A673 (cell line): ENCODE measurements at regions not wholly inside any gene's neighbourhood (a gene's known extent, or its start where the extent isn't known, plus 50 kb on each side); places are given as distances from the start of the nearest gene placed in this dataset.
"Not testable (repeated sequence)": the region's sequence is repeated elsewhere in the genome, so short reads cannot be mapped to it uniquely, and the experiment has no call there.

Experiments used
- BruUV-seq: library from RNA; stranded (reverse); fragments of 400-500 nt; replicated peaks from 2 replicates; lab custom pipeline; 2021; lab: Mats Ljungman, UMichigan
- CTCF ChIA-PET: fragments of 300-600 bp; sonication (Branson Sonifier 250); formaldehyde crosslinking; loops from one replicate; lab custom pipeline; 2022; ENCODE audit warnings: antibody characterized with exemption; lab: Charles Lee
- POLR2A ChIA-PET: fragments of 300-600 bp; sonication (Branson Sonifier 250); formaldehyde crosslinking; loops from one replicate; lab custom pipeline; 2022; ENCODE audit warnings: antibody characterized with exemption; ENCODE audit not compliant: low non-redundant PET; lab: Charles Lee
- DNase-seq: peaks from one replicate; pipeline ENCODE4 v3.0.0-alpha.2; 2015; ENCODE audit warnings: low spot score
- H3K27ac ChIP-seq: fragments of 200-600 bp; sonication (generic); 2 replicates; pipeline ENCODE4 v1.5.1; 2016; ENCODE audit warnings: mixed run types, low read depth, mild to moderate bottlenecking, mixed read lengths, antibody characterized with exemption, low read length; ENCODE audit not compliant: poor library complexity, severe bottlenecking
- H3K27me3 ChIP-seq: fragments of 200-600 bp; sonication (generic); replicated peaks from 2 replicates; pipeline ENCODE4 v1.6.1; 2017; ENCODE audit warnings: mixed run types, low read depth, mild to moderate bottlenecking, mixed read lengths, antibody characterized with exemption, low read length; ENCODE audit not compliant: insufficient read depth, poor library complexity
- H3K36me3 ChIP-seq: fragments of 200-600 bp; sonication (generic); 2 replicates; pipeline ENCODE4 v1.6.1; 2016; ENCODE audit warnings: mixed run types, mild to moderate bottlenecking, mixed read lengths, antibody characterized with exemption, low read length; ENCODE audit not compliant: insufficient read depth, poor library complexity, severe bottlenecking
- H3K4me1 ChIP-seq: fragments of 200-600 bp; sonication (generic); 2 replicates; pipeline ENCODE4 v1.6.1; 2017; ENCODE audit warnings: mixed run types, mild to moderate bottlenecking, mixed read lengths, antibody characterized with exemption, low read length; ENCODE audit not compliant: insufficient read depth, poor library complexity, severe bottlenecking
- H3K4me3 ChIP-seq: fragments of 200-600 bp; sonication (generic); 2 replicates; pipeline ENCODE4 v1.5.1; 2016; ENCODE audit warnings: low read depth, mixed run types, mild to moderate bottlenecking, mixed read lengths, low read length; ENCODE audit not compliant: poor library complexity, severe bottlenecking
- H3K9me3 ChIP-seq: fragments of 200-600 bp; sonication (generic); 2 replicates; pipeline ENCODE4 v1.6.1; 2016; ENCODE audit warnings: mixed run types, low read depth, mild to moderate bottlenecking, mixed read lengths, antibody characterized with exemption, low read length; ENCODE audit not compliant: poor library complexity, severe bottlenecking
- EZH2 ChIP-seq: fragments of 200-600 bp; sonication (generic); IDR thresholded peaks from 2 replicates; pipeline ENCODE4 v1.6.1; 2017; ENCODE audit warnings: borderline replicate concordance, low read depth, mild to moderate bottlenecking, mixed read lengths, antibody characterized with exemption, low read length; ENCODE audit not compliant: poor library complexity, severe bottlenecking
- intact Hi-C: fragments of 100-400 bp; cut with micrococcal nuclease; formaldehyde crosslinking; loops from one replicate; pipeline ENCODE4 v1.10.0; 2022; ENCODE audit not compliant: unreplicated experiment
- TF ChIP-seq, protein P1 (sequence below): fragments of 300-800, 200-600 bp; sonication (generic); conservative IDR thresholded peaks from 2 replicates; pipeline ENCODE4 v1.5.1; 2017; ENCODE audit warnings: low read depth, mild to moderate bottlenecking, antibody characterized with exemption, low read length, moderate library complexity, mixed read lengths

- Histone ChIP-seq H3K36me3 (no peaks in the 10 kb centered on the region), H3K27ac (no peak overlapping the region), H3K27me3 (peaks cover 7% of the 10 kb centered on the region), H3K4me3 (no peak overlapping the region), H3K9me3 (no peaks in the 10 kb centered on the region), H3K4me1 (no peaks in the 10 kb centered on the region)
- ChIA-PET POLR2A (interaction anchor here (0.7 kb wide), 1 partner anchor 19 kb away, joined by 3 read pairs; no protein-coding TSS in a partner anchor), CTCF (no interaction called here)
- TF ChIP-seq, protein P1, sequence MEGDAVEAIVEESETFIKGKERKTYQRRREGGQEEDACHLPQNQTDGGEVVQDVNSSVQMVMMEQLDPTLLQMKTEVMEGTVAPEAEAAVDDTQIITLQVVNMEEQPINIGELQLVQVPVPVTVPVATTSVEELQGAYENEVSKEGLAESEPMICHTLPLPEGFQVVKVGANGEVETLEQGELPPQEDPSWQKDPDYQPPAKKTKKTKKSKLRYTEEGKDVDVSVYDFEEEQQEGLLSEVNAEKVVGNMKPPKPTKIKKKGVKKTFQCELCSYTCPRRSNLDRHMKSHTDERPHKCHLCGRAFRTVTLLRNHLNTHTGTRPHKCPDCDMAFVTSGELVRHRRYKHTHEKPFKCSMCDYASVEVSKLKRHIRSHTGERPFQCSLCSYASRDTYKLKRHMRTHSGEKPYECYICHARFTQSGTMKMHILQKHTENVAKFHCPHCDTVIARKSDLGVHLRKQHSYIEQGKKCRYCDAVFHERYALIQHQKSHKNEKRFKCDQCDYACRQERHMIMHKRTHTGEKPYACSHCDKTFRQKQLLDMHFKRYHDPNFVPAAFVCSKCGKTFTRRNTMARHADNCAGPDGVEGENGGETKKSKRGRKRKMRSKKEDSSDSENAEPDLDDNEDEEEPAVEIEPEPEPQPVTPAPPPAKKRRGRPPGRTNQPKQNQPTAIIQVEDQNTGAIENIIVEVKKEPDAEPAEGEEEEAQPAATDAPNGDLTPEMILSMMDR, result no peak
- TF ChIP-seq EZH2, result no peak
- no TSS peak for BruUV-seq
- intact Hi-C loops, result no loop called here
- no peak for DNase-seq
These were observed 261.8 kb upstream of the CYRIA start for GRCh38 chr2:16927398-16927797.

DNA sequence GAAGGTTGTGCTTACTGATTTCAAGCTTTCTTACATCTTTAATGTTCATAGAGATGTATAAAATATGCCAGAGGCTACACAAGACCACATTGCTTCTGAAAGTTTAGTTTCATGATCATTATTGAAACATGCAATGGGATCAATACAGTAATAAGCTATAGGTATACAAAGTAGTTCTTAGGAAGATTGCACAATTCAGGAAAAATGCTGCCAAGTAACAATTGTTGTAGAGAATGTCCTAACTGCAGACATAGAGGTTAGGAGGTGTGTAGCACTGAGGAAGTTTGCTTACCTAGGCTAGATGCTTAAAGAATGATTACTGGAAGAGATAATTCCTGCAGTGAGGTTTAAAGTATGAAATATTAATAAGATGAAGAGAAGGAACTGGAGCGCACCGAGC lies 259.5 kb upstream of the CYRIA start:
- H3K9me3 ChIP-seq, result no peaks in the 10 kb centered on the region
- no TSS peak for BruUV-seq
- POLR2A ChIA-PET, result no interaction called here
- no peak overlapping the region for H3K27ac ChIP-seq
- intact Hi-C loops, result no loop called here
- H3K4me3 ChIP-seq, result no peak overlapping the region
- DNase-seq, result no peak
- H3K27me3 ChIP-seq, result peaks cover 7% of the 10 kb centered on the region
- CTCF ChIA-PET, result no interaction called here
- TF ChIP-seq, protein P1, result no peak
- no peak for TF ChIP-seq EZH2
- H3K36me3 ChIP-seq, result no peaks in the 10 kb centered on the region
- no peaks in the 10 kb centered on the region for H3K4me1 ChIP-seq

DNA sequence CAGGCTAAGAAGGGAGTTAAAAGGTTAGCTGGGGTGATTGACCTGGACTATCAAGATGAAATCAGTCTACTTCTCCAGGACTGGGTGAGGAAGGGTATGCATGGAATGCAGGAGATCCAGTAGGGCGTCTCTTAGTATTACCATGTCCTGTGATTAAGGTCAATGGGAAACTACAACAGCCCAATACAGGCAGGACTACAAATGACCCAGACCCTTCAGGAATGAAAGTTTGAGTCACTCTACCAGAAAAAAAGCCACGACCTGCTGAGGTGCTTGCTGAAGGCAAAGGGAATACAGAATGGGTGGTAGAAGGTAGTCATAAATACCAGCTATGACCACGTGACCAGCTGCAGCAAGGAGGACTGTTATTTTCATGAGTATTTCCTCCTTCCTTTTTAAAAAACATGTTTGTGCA lies 249.7 kb upstream of the CYRIA start:
- H3K4me1 ChIP-seq, H3K4me3 ChIP-seq, H3K27me3 ChIP-seq, intact Hi-C loops, H3K9me3 ChIP-seq, BruUV-seq, H3K27ac ChIP-seq, DNase-seq, POLR2A ChIA-PET, H3K36me3 ChIP-seq, CTCF ChIA-PET: not testable (repeated sequence)

DNA sequence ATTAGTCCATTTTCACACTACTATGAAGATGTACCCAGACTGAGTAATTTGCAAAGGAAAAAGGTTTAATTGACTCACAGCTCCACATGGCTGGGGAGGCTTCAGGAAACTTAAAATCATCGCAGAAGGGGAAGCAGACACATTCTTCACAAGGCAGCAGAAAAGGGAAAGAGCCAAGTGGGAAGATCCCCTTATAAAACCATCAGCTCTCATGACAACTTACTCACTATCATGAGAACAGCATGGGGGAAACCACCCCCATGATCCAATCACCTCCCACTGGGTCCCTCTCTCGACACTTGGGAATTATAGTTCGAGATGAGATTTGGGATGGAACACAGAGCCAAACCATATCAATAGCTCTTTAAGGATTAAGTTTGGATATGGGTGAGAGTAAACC lies 246.1 kb upstream of the CYRIA start:
- TF ChIP-seq EZH2, result no peak
- TF ChIP-seq, protein P1, result no peak
- Histone ChIP-seq H3K4me1 (no peaks in the 10 kb centered on the region), H3K27me3 (no peaks in the 10 kb centered on the region), H3K4me3 (no peak overlapping the region), H3K9me3 (no peaks in the 10 kb centered on the region), H3K36me3 (no peaks in the 10 kb centered on the region), H3K27ac (no peak overlapping the region)
- POLR2A ChIA-PET, result no interaction called here
- intact Hi-C loops, result no loop called here
- CTCF ChIA-PET, result no interaction called here
- BruUV-seq, result no TSS peak
- DNase-seq, result no peak
